ENCODE measurements at regions not wholly inside any gene's neighbourhood (a gene's known extent, or its start where the extent isn't known, plus 50 kb on each side); places are given as distances from the start of the nearest gene placed in this dataset.

DNA sequence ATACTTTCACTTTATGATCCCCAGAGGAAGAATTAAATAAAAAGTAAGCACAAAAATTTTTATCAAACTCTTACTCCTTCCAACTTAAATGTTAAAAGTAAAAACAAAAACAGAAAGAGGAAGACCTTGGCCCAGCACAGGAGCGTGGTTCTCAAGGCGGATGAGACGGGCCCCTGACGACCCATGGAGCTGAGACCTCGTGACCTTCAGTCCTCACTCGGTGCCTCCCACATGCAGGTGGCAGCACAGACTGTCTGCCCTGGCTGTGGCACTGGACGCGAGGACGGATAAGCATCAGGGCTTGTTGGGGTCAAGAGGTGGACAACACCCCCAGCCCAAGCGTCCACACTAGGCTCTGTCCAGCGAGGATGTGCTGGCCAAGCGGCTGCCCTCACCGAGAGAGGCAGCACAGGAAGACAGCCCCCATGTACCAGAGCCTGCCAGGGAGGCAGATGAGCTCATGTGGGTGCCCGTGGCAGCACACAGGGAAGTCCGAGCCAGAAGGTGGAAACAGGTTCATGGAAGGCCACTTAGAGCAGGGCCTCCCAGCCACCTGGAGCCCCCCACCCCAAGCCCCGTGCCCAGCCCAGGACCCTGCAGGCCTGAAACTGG, 1389.8 kb downstream of the TBC1D22A start:
- H2AFZ ChIP-seq (ENCODE audit: low read length): no peak overlapping the region
- H3K9ac ChIP-seq (ENCODE audit: low read length): no peak overlapping the region
- BruUV-seq (replicated peaks): no TSS peak
- peaks cover 5% of the 10 kb centered on the region; the same call in 1 of the 2 replicates for H3K27me3 ChIP-seq (ENCODE audit: low read length)
- no peaks in the 10 kb centered on the region for H3F3A ChIP-seq (ENCODE audit: low read length, unreplicated experiment)
- DNase-seq: no peak
- no peaks in the 10 kb centered on the region for H3K36me3 ChIP-seq (ENCODE audit: low read depth, low read length)
- H3K9me2 ChIP-seq (replicated peaks; ENCODE audit: low read length): no peaks in the 10 kb centered on the region
- H3K4me2 ChIP-seq (ENCODE audit: low read length): no peak overlapping the region
- H4K20me1 ChIP-seq (ENCODE audit: low read length): no peaks in the 10 kb centered on the region
- TF ChIP-seq, protein P1, sequence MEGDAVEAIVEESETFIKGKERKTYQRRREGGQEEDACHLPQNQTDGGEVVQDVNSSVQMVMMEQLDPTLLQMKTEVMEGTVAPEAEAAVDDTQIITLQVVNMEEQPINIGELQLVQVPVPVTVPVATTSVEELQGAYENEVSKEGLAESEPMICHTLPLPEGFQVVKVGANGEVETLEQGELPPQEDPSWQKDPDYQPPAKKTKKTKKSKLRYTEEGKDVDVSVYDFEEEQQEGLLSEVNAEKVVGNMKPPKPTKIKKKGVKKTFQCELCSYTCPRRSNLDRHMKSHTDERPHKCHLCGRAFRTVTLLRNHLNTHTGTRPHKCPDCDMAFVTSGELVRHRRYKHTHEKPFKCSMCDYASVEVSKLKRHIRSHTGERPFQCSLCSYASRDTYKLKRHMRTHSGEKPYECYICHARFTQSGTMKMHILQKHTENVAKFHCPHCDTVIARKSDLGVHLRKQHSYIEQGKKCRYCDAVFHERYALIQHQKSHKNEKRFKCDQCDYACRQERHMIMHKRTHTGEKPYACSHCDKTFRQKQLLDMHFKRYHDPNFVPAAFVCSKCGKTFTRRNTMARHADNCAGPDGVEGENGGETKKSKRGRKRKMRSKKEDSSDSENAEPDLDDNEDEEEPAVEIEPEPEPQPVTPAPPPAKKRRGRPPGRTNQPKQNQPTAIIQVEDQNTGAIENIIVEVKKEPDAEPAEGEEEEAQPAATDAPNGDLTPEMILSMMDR (conservative IDR thresholded peaks at IDR 0.05; ENCODE audit: low read depth, low read length): no peak
- no peak for TF ChIP-seq EZH2phosphoT487 (IDR thresholded peaks at IDR 0.05; ENCODE audit: borderline replicate concordance, low read length)
- no peak for TF ChIP-seq EZH2 (IDR thresholded peaks at IDR 0.05; ENCODE audit: low read length, unreplicated experiment)
- H3K9me3 ChIP-seq (ENCODE audit: low read length): no peaks in the 10 kb centered on the region
- H3K4me3 ChIP-seq (ENCODE audit: low read length): no peak overlapping the region
- ChIA-PET POLR2A (ENCODE audit: unreplicated experiment) (no interaction called here), CTCF (no interaction called here)
- no peak overlapping the region for H3K27ac ChIP-seq (ENCODE audit: low read length)
- H3K79me2 ChIP-seq (ENCODE audit: low read length): no peaks in the 10 kb centered on the region
- H3K4me1 ChIP-seq (ENCODE audit: insufficient read depth, low read length): no peaks in the 10 kb centered on the region
- intact Hi-C loops (cut with micrococcal nuclease): no loop called here
- ATAC-seq: no peak

DNA sequence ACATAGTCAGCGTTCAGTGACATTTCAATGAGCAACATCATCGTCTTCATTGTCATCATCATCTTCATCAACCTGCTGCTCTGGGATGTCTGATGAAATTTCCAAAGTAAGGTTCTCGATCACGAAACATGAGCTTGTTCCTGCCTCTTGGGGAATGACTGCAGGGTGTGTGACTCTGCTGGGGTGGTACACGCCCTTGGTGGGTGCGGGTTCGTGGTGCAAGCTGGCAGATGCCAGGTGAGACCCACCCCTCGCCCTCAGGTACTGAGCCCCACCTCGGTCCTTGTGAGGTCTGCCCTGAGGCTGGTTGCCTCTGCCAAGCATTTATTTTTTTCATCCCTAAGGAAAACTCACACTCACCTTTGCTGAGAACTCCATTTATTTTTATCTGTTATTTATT, 1389.2 kb downstream of the TBC1D22A start:
- Histone ChIP-seq H3K9me3 (ENCODE audit: low read length) (no peaks in the 10 kb centered on the region), H3K36me3 (ENCODE audit: low read depth, low read length) (no peaks in the 10 kb centered on the region), H3F3A (ENCODE audit: low read length, unreplicated experiment) (no peaks in the 10 kb centered on the region), H3K4me3 (ENCODE audit: low read length) (no peak overlapping the region), H3K9ac (ENCODE audit: low read length) (no peak overlapping the region), H3K27me3 (ENCODE audit: low read length) (peaks cover 5% of the 10 kb centered on the region; the same call in 1 of the 2 replicates), H3K27ac (ENCODE audit: low read length) (no peak overlapping the region), H4K20me1 (ENCODE audit: low read length) (no peaks in the 10 kb centered on the region), H3K4me1 (ENCODE audit: insufficient read depth, low read length) (no peaks in the 10 kb centered on the region), H3K79me2 (ENCODE audit: low read length) (no peaks in the 10 kb centered on the region), H3K4me2 (ENCODE audit: low read length) (no peak overlapping the region), H3K9me2 (replicated peaks; ENCODE audit: low read length) (no peaks in the 10 kb centered on the region), H2AFZ (ENCODE audit: low read length) (no peak overlapping the region)
- ChIA-PET POLR2A (ENCODE audit: unreplicated experiment) (no interaction called here), CTCF (no interaction called here)
- DNase-seq: no peak
- TF ChIP-seq EZH2 (IDR thresholded peaks at IDR 0.05; ENCODE audit: low read length, unreplicated experiment): no peak
- no peak for TF ChIP-seq EZH2phosphoT487 (IDR thresholded peaks at IDR 0.05; ENCODE audit: borderline replicate concordance, low read length)
- TF ChIP-seq, protein P1 (conservative IDR thresholded peaks at IDR 0.05; ENCODE audit: low read depth, low read length): no peak
- no TSS peak for BruUV-seq (replicated peaks)
- intact Hi-C loops (cut with micrococcal nuclease): no loop called here
- ATAC-seq: no peak

DNA sequence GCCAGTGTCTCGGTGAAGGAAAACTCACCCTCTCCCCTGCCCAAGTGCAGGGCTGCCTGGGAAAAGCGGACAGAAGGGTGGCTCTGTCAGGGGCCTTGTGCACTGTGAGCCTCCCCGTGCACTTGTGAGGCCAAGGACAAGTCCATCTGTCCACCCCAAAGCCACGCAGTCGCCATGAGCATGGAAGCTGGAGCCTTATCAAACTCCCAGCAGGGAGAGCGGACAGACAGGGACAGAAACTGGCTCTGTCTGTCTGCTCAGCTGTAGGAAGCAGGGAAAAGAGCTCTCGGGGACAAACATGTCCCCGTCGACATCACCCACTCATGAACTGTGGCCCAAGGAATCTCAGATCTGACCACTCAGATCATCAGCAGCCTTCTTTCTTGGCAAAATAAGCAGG, 1385.4 kb downstream of the TBC1D22A start:
- no peaks in the 10 kb centered on the region for H3K36me3 ChIP-seq (ENCODE audit: low read depth, low read length)
- TF ChIP-seq, protein P1 (conservative IDR thresholded peaks at IDR 0.05; ENCODE audit: low read depth, low read length): no peak
- TF ChIP-seq EZH2 (IDR thresholded peaks at IDR 0.05; ENCODE audit: low read length, unreplicated experiment): no peak
- no peak for TF ChIP-seq EZH2phosphoT487 (IDR thresholded peaks at IDR 0.05; ENCODE audit: borderline replicate concordance, low read length)
- no peaks in the 10 kb centered on the region for H3F3A ChIP-seq (ENCODE audit: low read length, unreplicated experiment)
- ChIA-PET CTCF (no interaction called here), POLR2A (ENCODE audit: unreplicated experiment) (no interaction called here)
- no peaks in the 10 kb centered on the region for H3K9me3 ChIP-seq (ENCODE audit: low read length)
- H3K27ac ChIP-seq (ENCODE audit: low read length): no peak overlapping the region
- H2AFZ ChIP-seq (ENCODE audit: low read length): no peak overlapping the region
- peaks cover 27% of the 10 kb centered on the region for H3K27me3 ChIP-seq (ENCODE audit: low read length)
- ATAC-seq (no peak), DNase-seq (no peak)
- H3K4me2 ChIP-seq (ENCODE audit: low read length): no peak overlapping the region
- H3K9ac ChIP-seq (ENCODE audit: low read length): no peak overlapping the region
- H3K79me2 ChIP-seq (ENCODE audit: low read length): no peaks in the 10 kb centered on the region
- no peaks in the 10 kb centered on the region for H4K20me1 ChIP-seq (ENCODE audit: low read length)
- no TSS peak for BruUV-seq (replicated peaks)
- H3K4me3 ChIP-seq (ENCODE audit: low read length): no peak overlapping the region
- H3K4me1 ChIP-seq (ENCODE audit: insufficient read depth, low read length): no peaks in the 10 kb centered on the region
- intact Hi-C loops (cut with micrococcal nuclease): no loop called here
- no peaks in the 10 kb centered on the region for H3K9me2 ChIP-seq (replicated peaks; ENCODE audit: low read length)

All from PC-3 (cell line).